ENCODE measurements at regions not wholly inside any gene's neighbourhood (a gene's known extent, or its start where the extent isn't known, plus 50 kb on each side); places are given as distances from the start of the nearest gene placed in this dataset.

GRCh38 chr11:11789735-11790369, 51.9 kb upstream of the USP47 start:
- no peak for TF ChIP-seq ZFP3 (CRISPR knock-in tag; IDR thresholded peaks at IDR 0.05)
- TF ChIP-seq PATZ1 (CRISPR knock-in tag; IDR thresholded peaks at IDR 0.05; ENCODE audit: borderline replicate concordance) = no peak
- TF ChIP-seq ZC3H10 (CRISPR knock-in tag; IDR thresholded peaks at IDR 0.05) = no peak
- TF ChIP-seq TCF4 (CRISPR knock-in tag; IDR thresholded peaks at IDR 0.05; ENCODE audit: borderline replicate concordance) = no peak
- TF ChIP-seq GLIS3 (CRISPR knock-in tag; IDR thresholded peaks at IDR 0.05) = no peak
- TF ChIP-seq ARNTL (CRISPR knock-in tag; IDR thresholded peaks at IDR 0.05; ENCODE audit: borderline replicate concordance, low read depth) = no peak
- no peak for TF ChIP-seq ZFP30 (CRISPR knock-in tag; IDR thresholded peaks at IDR 0.05)
- TF ChIP-seq POU6F1 (CRISPR knock-in tag; IDR thresholded peaks at IDR 0.05; ENCODE audit: borderline replicate concordance, low read depth) = no peak
- no peak for TF ChIP-seq CSRNP3 (CRISPR knock-in tag; IDR thresholded peaks at IDR 0.05)
- TF ChIP-seq CSDC2 (CRISPR knock-in tag; IDR thresholded peaks at IDR 0.05) = no peak
- peak; percentile 64 for ATAC-seq

GRCh38 chr11:11788063-11788710, 53.6 kb upstream of the USP47 start:
- TF ChIP-seq TSHZ2 (CRISPR knock-in tag; IDR thresholded peaks at IDR 0.05) (no peak), ESRRG (CRISPR knock-in tag; IDR thresholded peaks at IDR 0.05) (no peak), OSR1 (CRISPR knock-in tag; IDR thresholded peaks at IDR 0.05) (no peak), POU6F1 (CRISPR knock-in tag; IDR thresholded peaks at IDR 0.05; ENCODE audit: borderline replicate concordance, low read depth) (no peak), RARB (CRISPR knock-in tag; IDR thresholded peaks at IDR 0.05) (no peak), ISL1 (CRISPR knock-in tag; IDR thresholded peaks at IDR 0.05) (no peak), GLIS3 (CRISPR knock-in tag; IDR thresholded peaks at IDR 0.05) (no peak), ARNTL (CRISPR knock-in tag; IDR thresholded peaks at IDR 0.05; ENCODE audit: borderline replicate concordance, low read depth) (no peak), SNAI2 (CRISPR knock-in tag; IDR thresholded peaks at IDR 0.05) (no peak), ZC3H10 (CRISPR knock-in tag; IDR thresholded peaks at IDR 0.05) (no peak), ZNF8 (CRISPR knock-in tag; IDR thresholded peaks at IDR 0.05) (no peak)
- ATAC-seq = peak; percentile 53

- ATAC-seq = peak; percentile 98
- TF ChIP-seq ESRRG (CRISPR knock-in tag; IDR thresholded peaks at IDR 0.05) = no peak
- no peak for TF ChIP-seq ZFP30 (CRISPR knock-in tag; IDR thresholded peaks at IDR 0.05)
- TF ChIP-seq CSRNP3 (CRISPR knock-in tag; IDR thresholded peaks at IDR 0.05) = no peak
- no peak for TF ChIP-seq ZNF565 (CRISPR knock-in tag; conservative IDR thresholded peaks at IDR 0.05; ENCODE audit: low read depth)
- TF ChIP-seq RARB (CRISPR knock-in tag; IDR thresholded peaks at IDR 0.05) = no peak
- no peak for TF ChIP-seq TOX (CRISPR knock-in tag; IDR thresholded peaks at IDR 0.05; ENCODE audit: borderline replicate concordance)
- TF ChIP-seq CREB5 (CRISPR knock-in tag; IDR thresholded peaks at IDR 0.05; ENCODE audit: low read depth) = no peak
- no peak for TF ChIP-seq ZNF70 (CRISPR knock-in tag; IDR thresholded peaks at IDR 0.05)
These were observed 54.3 kb upstream of the USP47 start for GRCh38 chr11:11787305-11788062.
